ENCODE measurements at regions not wholly inside any gene's neighbourhood (a gene's known extent, or its start where the extent isn't known, plus 50 kb on each side); places are given as distances from the start of the nearest gene placed in this dataset.

GRCh38 chr7:22676385-22676784 lies 50.6 kb upstream of the IL6 start:
- no peaks in the 10 kb centered on the region for H3K79me2 ChIP-seq (ENCODE audit: control insufficient read depth, insufficient read depth, low read length, poor library complexity)
- no peaks in the 10 kb centered on the region for H3K36me3 ChIP-seq (ENCODE audit: control insufficient read depth in 1 of 2, insufficient read depth in 2 of 2, low read length in 2 of 2)
- no peak overlapping the region for H3K14ac ChIP-seq (ENCODE audit: low read length)
- no peak overlapping the region for H2BK12ac ChIP-seq (ENCODE audit: low read length)
- no peak overlapping the region for H3K4ac ChIP-seq (ENCODE audit: low read depth, low read length)
- no peak overlapping the region for H4K8ac ChIP-seq (ENCODE audit: low read depth, low read length)
- no peak overlapping the region for H2AFZ ChIP-seq (ENCODE audit: insufficient read depth, low read length, poor library complexity)
- H3K9me3 ChIP-seq (ENCODE audit: insufficient read depth, low read depth, low read length), result no peaks in the 10 kb centered on the region
- H3K18ac ChIP-seq (ENCODE audit: low read length), result no peak overlapping the region
- peaks cover under 1% of the 10 kb centered on the region for H3K79me1 ChIP-seq (ENCODE audit: low read length)
- no peak overlapping the region for H2BK5ac ChIP-seq (ENCODE audit: low read depth, low read length, poor library complexity)
- H3K4me3 ChIP-seq (ENCODE audit: low read depth, low read length), result no peak overlapping the region
- peaks cover 2 to 3% of the 10 kb centered on the region in 2 experiments for H3K4me1 ChIP-seq (ENCODE audit: control insufficient read depth in 1 of 2, insufficient read depth in 2 of 2, low read length in 2 of 2)
- no peak for DNase-seq
- H2BK120ac ChIP-seq (ENCODE audit: insufficient read depth, low read length, poor library complexity), result no peak overlapping the region
- no peaks in the 10 kb centered on the region for H3K27me3 ChIP-seq (ENCODE audit: insufficient read depth, low read length)
- no peak overlapping the region for H4K91ac ChIP-seq (ENCODE audit: low read depth, low read length)
- H3K4me2 ChIP-seq (ENCODE audit: low read length), result no peak overlapping the region
- no peak overlapping the region for H3K9ac ChIP-seq (ENCODE audit: low read length)
- H3K27ac ChIP-seq (ENCODE audit: low read depth, low read length), result no peak overlapping the region
- no peak overlapping the region for H2AK5ac ChIP-seq (ENCODE audit: low read length)
- WGBS (ENCODE audit: extremely low coverage, insufficient coverage, insufficient read length), result no CpG with 5 or more reads among the region's 2 CpGs
- H4K12ac ChIP-seq (ENCODE audit: low read depth, low read length), result no peak overlapping the region
- H3K23ac ChIP-seq (ENCODE audit: low read length), result no peak overlapping the region

DNA sequence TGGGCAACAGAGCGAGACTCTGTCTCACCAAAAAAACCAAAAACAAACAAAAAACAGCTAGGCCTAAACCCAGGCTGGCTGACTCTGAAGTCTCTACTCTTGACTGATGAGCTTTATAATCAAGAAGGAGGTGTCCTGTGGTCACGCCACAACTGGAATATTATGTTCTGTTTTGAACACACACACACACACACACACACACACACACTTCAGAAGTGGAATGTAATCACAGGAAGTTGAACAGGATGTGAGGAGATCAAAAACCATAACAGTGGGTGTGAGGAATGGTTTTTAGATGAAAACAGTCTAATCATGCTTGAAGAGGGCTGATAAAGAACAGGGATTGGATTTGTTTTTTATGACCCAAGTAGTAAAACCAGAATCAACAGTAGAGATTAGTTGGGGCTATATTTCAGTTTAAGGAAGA lies 51.1 kb upstream of the IL6 start:
- Histone ChIP-seq H3K27ac (ENCODE audit: low read depth, low read length) (no peak overlapping the region), H3K14ac (ENCODE audit: low read length) (no peak overlapping the region), H2BK120ac (ENCODE audit: insufficient read depth, low read length, poor library complexity) (no peak overlapping the region), H3K4me1 (ENCODE audit: control insufficient read depth in 1 of 2, insufficient read depth in 2 of 2, low read length in 2 of 2) (peaks cover 6% of the 10 kb centered on the region in 2 experiments), H3K4me2 (ENCODE audit: low read length) (no peak overlapping the region), H3K18ac (ENCODE audit: low read length) (no peak overlapping the region), H3K79me2 (ENCODE audit: control insufficient read depth, insufficient read depth, low read length, poor library complexity) (no peaks in the 10 kb centered on the region), H3K36me3 (ENCODE audit: control insufficient read depth in 1 of 2, insufficient read depth in 2 of 2, low read length in 2 of 2) (no peaks in the 10 kb centered on the region), H2BK12ac (ENCODE audit: low read length) (no peak overlapping the region), H3K79me1 (ENCODE audit: low read length) (peaks cover 2% of the 10 kb centered on the region), H3K9ac (ENCODE audit: low read length) (no peak overlapping the region), H2BK5ac (ENCODE audit: low read depth, low read length, poor library complexity) (no peak overlapping the region), H3K4ac (ENCODE audit: low read depth, low read length) (no peak overlapping the region), H4K8ac (ENCODE audit: low read depth, low read length) (no peak overlapping the region), H3K4me3 (ENCODE audit: low read depth, low read length) (no peak overlapping the region), H3K27me3 (ENCODE audit: insufficient read depth, low read length) (no peaks in the 10 kb centered on the region), H4K12ac (ENCODE audit: low read depth, low read length) (no peak overlapping the region), H3K23ac (ENCODE audit: low read length) (no peak overlapping the region), H2AFZ (ENCODE audit: insufficient read depth, low read length, poor library complexity) (no peak overlapping the region), H2AK5ac (ENCODE audit: low read length) (no peak overlapping the region), H3K9me3 (ENCODE audit: insufficient read depth, low read depth, low read length) (no peaks in the 10 kb centered on the region), H4K91ac (ENCODE audit: low read depth, low read length) (no peak overlapping the region)
- DNase-seq, result no peak
- no CpG with 5 or more reads among the region's 2 CpGs for WGBS (ENCODE audit: extremely low coverage, insufficient coverage, insufficient read length)

DNA sequence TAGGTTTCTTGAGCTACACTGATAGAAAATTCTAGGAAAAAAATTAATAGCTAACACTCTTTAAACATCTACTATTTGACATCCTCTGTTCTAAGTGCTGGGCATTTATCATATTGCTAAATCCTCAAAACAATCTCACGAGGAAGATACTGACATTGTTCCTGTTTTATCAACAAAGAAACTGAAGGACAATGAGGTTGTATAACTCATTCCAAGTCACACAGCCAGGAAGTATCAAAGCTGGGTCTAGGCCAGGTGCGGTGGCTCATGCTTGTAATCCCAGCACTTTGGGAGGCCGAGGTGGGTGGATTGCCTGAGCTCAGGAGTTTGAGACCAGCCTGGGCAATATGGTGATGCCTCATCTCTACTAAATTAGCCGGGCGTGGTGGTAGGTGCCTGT lies 51.6 kb upstream of the IL6 start:
- WGBS (ENCODE audit: extremely low coverage, insufficient coverage, insufficient read length), result no CpG with 5 or more reads among the region's 5 CpGs
- H3K4me2 ChIP-seq (ENCODE audit: low read length), result no peak overlapping the region

DNA sequence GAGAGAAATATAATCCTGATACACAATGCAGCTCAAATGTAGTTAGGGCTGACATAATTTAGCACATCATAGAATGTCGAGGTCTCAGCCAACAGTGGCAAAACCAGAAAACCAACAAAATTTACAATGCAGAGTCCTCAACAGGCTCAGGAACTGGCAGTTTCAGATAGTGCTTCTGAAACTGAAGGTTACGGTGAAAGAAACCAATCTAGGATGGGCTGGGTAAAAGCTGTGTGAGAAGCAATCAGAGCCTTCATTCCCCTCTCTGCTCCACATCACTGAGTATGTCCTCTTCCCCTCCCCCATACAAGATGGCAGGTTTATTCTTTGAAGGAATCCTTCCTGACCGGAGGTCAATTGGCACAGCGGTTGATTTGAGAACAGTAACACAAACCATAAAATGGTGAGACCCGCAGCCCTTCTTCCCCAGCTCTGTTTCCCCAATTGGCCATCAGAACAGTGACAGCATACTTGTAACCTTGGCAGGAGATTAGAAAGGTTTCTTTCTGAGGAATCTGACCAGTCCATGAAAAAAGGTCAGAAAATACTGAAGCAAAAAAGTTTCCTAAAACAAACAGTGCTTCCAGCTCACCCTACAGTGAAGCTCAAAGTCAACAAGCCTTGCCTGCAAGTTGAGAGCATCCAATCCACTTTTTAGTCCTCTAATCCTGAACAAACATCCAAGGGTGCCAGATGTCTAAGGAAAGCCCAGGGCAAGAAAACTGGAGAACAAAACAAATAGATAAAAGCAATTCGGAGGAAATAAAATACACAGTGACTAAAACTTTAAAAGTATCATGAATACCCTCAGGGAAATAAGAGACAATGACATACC lies 53.9 kb upstream of the IL6 start:
- no peak for DNase-seq
- peaks cover 11 to 13% of the 10 kb centered on the region in 2 experiments for H3K4me1 ChIP-seq (ENCODE audit: control insufficient read depth in 1 of 2, insufficient read depth in 2 of 2, low read length in 2 of 2)
- no peak overlapping the region for H4K8ac ChIP-seq (ENCODE audit: low read depth, low read length)
- H3K79me2 ChIP-seq (ENCODE audit: control insufficient read depth, insufficient read depth, low read length, poor library complexity), result no peaks in the 10 kb centered on the region
- H3K36me3 ChIP-seq (ENCODE audit: control insufficient read depth in 1 of 2, insufficient read depth in 2 of 2, low read length in 2 of 2), result no peaks in the 10 kb centered on the region
- no peak overlapping the region for H4K12ac ChIP-seq (ENCODE audit: low read depth, low read length)
- H3K4me3 ChIP-seq (ENCODE audit: low read depth, low read length), result no peak overlapping the region
- no peak overlapping the region for H3K18ac ChIP-seq (ENCODE audit: low read length)
- no peaks in the 10 kb centered on the region for H3K27me3 ChIP-seq (ENCODE audit: insufficient read depth, low read length)
- H3K27ac ChIP-seq (ENCODE audit: low read depth, low read length), result no peak overlapping the region
- H3K9ac ChIP-seq (ENCODE audit: low read length), result no peak overlapping the region
- H3K4ac ChIP-seq (ENCODE audit: low read depth, low read length), result no peak overlapping the region
- no peak overlapping the region for H2BK12ac ChIP-seq (ENCODE audit: low read length)
- no peak overlapping the region for H3K14ac ChIP-seq (ENCODE audit: low read length)
- no CpG with 5 or more reads among the region's 6 CpGs for WGBS (ENCODE audit: extremely low coverage, insufficient coverage, insufficient read length)
- no peak overlapping the region for H2BK120ac ChIP-seq (ENCODE audit: insufficient read depth, low read length, poor library complexity)
- H2BK5ac ChIP-seq (ENCODE audit: low read depth, low read length, poor library complexity), result no peak overlapping the region
- H2AK5ac ChIP-seq (ENCODE audit: low read length), result no peak overlapping the region
- H2AFZ ChIP-seq (ENCODE audit: insufficient read depth, low read length, poor library complexity), result no peak overlapping the region
- peaks cover 2% of the 10 kb centered on the region for H3K79me1 ChIP-seq (ENCODE audit: low read length)
- H3K4me2 ChIP-seq (ENCODE audit: low read length), result no peak overlapping the region
- no peak overlapping the region for H3K23ac ChIP-seq (ENCODE audit: low read length)
- no peaks in the 10 kb centered on the region for H3K9me3 ChIP-seq (ENCODE audit: insufficient read depth, low read depth, low read length)
- H4K91ac ChIP-seq (ENCODE audit: low read depth, low read length), result no peak overlapping the region

More for the DNA sequence above, 51.6 kb upstream of the IL6 start:
- H3K23ac ChIP-seq (ENCODE audit: low read length), result no peak overlapping the region
- H2BK5ac ChIP-seq (ENCODE audit: low read depth, low read length, poor library complexity), result no peak overlapping the region
- H3K27ac ChIP-seq (ENCODE audit: low read depth, low read length), result no peak overlapping the region
- H3K36me3 ChIP-seq (ENCODE audit: control insufficient read depth in 1 of 2, insufficient read depth in 2 of 2, low read length in 2 of 2), result no peaks in the 10 kb centered on the region
- no peaks in the 10 kb centered on the region for H3K9me3 ChIP-seq (ENCODE audit: insufficient read depth, low read depth, low read length)
- no peak overlapping the region for H3K14ac ChIP-seq (ENCODE audit: low read length)
- H3K9ac ChIP-seq (ENCODE audit: low read length), result no peak overlapping the region
- H3K4ac ChIP-seq (ENCODE audit: low read depth, low read length), result no peak overlapping the region
- H2BK120ac ChIP-seq (ENCODE audit: insufficient read depth, low read length, poor library complexity), result no peak overlapping the region
- no peak overlapping the region for H4K8ac ChIP-seq (ENCODE audit: low read depth, low read length)
- H4K91ac ChIP-seq (ENCODE audit: low read depth, low read length), result no peak overlapping the region
- peaks cover 2% of the 10 kb centered on the region for H3K79me1 ChIP-seq (ENCODE audit: low read length)
- no peak overlapping the region for H3K4me3 ChIP-seq (ENCODE audit: low read depth, low read length)
- no peak overlapping the region for H3K18ac ChIP-seq (ENCODE audit: low read length)
- H2AK5ac ChIP-seq (ENCODE audit: low read length), result no peak overlapping the region
- H3K79me2 ChIP-seq (ENCODE audit: control insufficient read depth, insufficient read depth, low read length, poor library complexity), result no peaks in the 10 kb centered on the region
- H4K12ac ChIP-seq (ENCODE audit: low read depth, low read length), result no peak overlapping the region
- no peaks in the 10 kb centered on the region for H3K27me3 ChIP-seq (ENCODE audit: insufficient read depth, low read length)
- H2BK12ac ChIP-seq (ENCODE audit: low read length), result no peak overlapping the region
- no peak for DNase-seq
- peaks cover 4 to 6% of the 10 kb centered on the region in 2 experiments for H3K4me1 ChIP-seq (ENCODE audit: control insufficient read depth in 1 of 2, insufficient read depth in 2 of 2, low read length in 2 of 2)
- H2AFZ ChIP-seq (ENCODE audit: insufficient read depth, low read length, poor library complexity), result no peak overlapping the region

Measured in trophoblast cell (in vitro differentiated cells and primary cell).